Stimulated activated CD4-positive, alpha-beta T cell treated with anti-CD3 and anti-CD28 coated beads, Interleukin-1b, Interleukin-23, amount 100 ng/mL, for 48 hours (primary cell): ENCODE measurements at regions not wholly inside any gene's neighbourhood (a gene's known extent, or its start where the extent isn't known, plus 50 kb on each side); places are given as distances from the start of the nearest gene placed in this dataset.
"Not testable (repeated sequence)": the region's sequence is repeated elsewhere in the genome, so short reads cannot be mapped to it uniquely, and the experiment has no call there.

Experiments
- DNase-seq: peaks from one replicate; pipeline ENCODE4 v3.0.0-alpha.2; 2020

- DNase-seq, result no peak
Measured at GRCh38 chr5:168126606-168127005, 164.8 kb upstream of the WWC1 start.

GRCh38 chr5:168128111-168128510, 163.3 kb upstream of the WWC1 start:
- DNase-seq, result no peak

DNA sequence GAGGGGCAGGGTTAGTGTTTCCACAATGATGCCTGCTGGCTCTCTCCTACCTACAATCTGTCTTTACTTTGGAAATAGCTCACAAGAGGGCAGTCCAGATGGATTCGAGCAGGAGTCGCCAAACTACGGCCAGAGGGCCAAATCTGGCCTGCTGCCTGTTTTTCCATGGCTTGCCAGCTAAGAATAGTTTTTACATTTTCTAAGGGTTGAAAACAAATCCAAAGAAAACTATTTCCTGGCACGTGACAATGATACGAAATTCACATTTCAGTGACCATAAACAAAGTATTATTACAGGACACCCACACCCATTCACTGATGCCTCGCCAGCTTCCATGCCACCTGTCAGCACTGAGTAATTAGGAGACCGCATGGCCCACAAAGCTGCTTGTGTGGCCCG, 162.9 kb upstream of the WWC1 start:
- DNase-seq, result no peak

DNA sequence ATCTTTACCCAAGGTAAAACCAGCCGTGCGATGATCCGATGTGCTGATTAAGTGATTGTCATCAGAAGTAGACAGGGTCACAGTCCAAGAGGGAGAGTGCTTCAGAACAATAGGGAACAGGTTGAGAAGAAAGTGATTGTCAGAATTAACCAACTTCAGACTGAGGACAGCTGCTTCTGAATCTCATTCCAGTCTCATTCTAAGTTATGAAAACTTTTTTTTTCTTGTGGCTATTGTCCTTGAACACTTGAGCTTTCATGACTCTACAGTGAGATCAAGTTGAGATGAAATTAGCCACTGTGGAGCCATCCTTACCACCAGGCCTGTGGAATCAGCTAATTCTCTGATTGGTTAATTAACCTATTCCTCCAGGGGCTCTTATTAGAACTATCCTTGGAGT, 159.9 kb upstream of the WWC1 start:
- DNase-seq, result no peak

GRCh38 chr5:168132241-168132641, 159.2 kb upstream of the WWC1 start:
- DNase-seq, result no peak

DNA sequence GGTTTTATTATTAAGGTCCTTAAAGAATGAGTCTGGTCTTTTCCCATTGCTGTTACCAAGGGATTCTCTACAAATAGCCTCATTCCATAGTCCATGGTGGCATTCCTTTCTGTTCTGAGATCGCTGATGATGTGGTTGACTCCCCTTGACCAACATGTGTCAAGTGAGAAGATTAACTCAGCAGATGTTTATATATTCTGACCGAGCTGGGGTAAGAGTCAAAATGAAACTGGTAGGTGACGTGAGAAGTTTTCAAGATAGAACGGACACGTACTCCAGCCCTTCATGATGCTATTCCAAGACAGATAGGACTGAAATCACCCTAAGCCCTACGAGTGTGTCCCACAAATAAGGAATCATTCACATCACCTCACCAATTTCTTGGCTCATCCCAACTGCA, 155.5 kb upstream of the WWC1 start:
- DNase-seq, result no peak

DNA sequence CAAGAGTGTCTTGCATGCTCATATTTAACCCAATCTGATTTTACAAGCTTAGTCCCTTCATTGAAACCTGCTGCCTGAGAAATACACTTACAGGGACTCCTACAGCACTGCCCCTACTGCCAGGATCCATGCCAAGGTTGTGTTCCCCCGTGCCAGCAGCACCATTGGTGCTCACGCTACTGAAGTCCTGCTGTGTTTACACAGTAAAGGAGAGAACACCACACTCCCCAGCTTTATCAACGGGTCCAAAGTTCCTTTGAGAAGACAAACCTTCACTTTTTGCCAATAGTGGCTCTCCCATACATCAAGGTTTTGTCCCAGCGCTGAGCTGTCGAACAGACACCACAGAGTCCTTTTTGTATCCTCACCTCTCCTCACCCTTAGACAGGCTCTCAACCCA, 155.1 kb upstream of the WWC1 start:
- DNase-seq, result no peak

DNA sequence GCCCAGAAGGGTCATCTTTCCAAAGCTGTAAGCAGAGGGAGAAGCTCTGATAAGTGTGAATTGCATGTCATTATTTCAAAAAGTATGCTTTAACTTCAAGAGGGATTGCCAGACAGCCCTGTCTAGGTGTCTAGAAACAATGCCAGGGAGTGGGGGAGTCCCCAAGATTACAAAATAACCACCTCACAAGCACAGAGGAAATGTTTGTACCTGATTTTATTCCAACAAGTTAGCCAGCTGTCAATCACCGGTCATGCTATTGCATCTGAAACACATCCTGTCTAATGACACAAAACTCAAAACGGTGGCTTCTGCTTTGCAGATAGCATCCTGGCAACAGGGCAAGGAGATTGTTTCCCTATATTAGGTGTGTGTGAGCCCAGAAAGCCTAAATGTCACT, 154.2 kb upstream of the WWC1 start:
- DNase-seq, result no peak

DNA sequence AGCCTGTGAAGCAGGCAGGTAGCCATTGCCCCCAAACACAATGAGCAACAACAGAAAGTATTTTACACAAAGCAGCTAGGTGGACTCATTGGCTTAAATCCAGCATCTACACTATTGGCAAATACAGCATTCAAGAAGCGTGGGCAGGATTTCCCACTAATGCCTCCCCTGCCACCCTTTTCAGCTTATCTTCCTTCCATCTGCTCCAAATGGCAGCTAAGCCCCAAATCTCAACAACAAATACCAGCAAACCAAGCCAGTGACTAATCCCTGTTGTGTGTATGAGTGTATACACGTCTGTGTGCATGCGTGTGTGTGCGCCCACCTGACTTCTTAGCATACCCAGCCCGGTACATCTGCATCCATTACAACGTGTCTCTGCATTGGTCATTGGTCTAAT, 151.2 kb upstream of the WWC1 start:
- DNase-seq, result no peak

GRCh38 chr5:168142402-168142801, 149.0 kb upstream of the WWC1 start:
- no peak for DNase-seq

GRCh38 chr5:168143521-168143920, 147.9 kb upstream of the WWC1 start:
- DNase-seq, result not testable (repeated sequence)

GRCh38 chr5:168147106-168147505, 144.3 kb upstream of the WWC1 start:
- no peak for DNase-seq

GRCh38 chr5:168147568-168148360, 143.7 kb upstream of the WWC1 start:
- DNase-seq, result no peak

DNA sequence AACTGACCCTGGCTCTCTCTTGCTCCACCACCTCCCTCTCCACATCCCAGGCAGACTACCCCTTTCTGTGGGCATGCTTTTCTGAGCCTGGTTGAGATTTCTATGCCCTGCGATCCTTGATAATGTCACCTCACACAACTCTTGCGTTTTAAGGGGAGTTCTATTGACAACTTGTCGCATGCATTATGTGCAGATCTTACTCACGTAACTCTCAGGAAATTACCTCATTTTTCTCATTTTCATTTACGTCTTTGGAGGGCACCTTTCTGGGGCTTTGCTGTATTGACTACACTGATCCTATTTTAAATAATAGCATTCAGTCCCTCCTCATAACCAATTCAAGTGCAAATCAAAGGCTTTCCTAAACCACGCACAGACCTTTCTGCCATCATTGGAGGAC, 140.4 kb upstream of the WWC1 start:
- DNase-seq, result no peak

GRCh38 chr5:168152660-168153059, 138.8 kb upstream of the WWC1 start:
- no peak for DNase-seq

GRCh38 chr5:168153263-168153875, 138.1 kb upstream of the WWC1 start:
- DNase-seq, result no peak

DNA sequence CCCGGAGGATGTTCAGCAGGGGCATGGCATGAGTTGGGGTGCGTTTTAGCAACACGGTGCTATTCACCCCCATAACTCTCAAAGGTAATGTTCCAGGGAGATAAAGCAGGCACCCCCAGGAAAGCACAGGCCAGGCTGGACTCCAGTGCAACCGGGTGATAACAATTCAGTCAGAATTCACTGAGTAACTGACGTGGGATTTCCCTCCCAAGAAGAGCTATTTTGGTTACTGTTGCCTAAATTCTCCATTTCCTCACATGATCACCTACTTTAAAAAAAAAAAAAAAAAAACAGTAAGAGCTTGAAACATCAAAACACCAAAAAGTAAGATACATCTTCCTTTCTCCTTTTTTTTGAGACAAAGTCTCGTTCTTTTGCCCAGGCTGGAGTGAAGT, 137.6 kb upstream of the WWC1 start:
- no peak for DNase-seq

- no peak for DNase-seq
Measured at GRCh38 chr5:168155585-168155984, 135.9 kb upstream of the WWC1 start.

- no peak for DNase-seq
Measured at GRCh38 chr5:168156170-168156569, 135.3 kb upstream of the WWC1 start.

GRCh38 chr5:168157141-168157540, 134.3 kb upstream of the WWC1 start:
- DNase-seq, result no peak

GRCh38 chr5:168159425-168159824, 132.0 kb upstream of the WWC1 start:
- DNase-seq, result no peak

GRCh38 chr5:168162464-168162863, 129.0 kb upstream of the WWC1 start:
- DNase-seq, result no peak

GRCh38 chr5:168163966-168164365, 127.5 kb upstream of the WWC1 start:
- DNase-seq, result no peak

DNA sequence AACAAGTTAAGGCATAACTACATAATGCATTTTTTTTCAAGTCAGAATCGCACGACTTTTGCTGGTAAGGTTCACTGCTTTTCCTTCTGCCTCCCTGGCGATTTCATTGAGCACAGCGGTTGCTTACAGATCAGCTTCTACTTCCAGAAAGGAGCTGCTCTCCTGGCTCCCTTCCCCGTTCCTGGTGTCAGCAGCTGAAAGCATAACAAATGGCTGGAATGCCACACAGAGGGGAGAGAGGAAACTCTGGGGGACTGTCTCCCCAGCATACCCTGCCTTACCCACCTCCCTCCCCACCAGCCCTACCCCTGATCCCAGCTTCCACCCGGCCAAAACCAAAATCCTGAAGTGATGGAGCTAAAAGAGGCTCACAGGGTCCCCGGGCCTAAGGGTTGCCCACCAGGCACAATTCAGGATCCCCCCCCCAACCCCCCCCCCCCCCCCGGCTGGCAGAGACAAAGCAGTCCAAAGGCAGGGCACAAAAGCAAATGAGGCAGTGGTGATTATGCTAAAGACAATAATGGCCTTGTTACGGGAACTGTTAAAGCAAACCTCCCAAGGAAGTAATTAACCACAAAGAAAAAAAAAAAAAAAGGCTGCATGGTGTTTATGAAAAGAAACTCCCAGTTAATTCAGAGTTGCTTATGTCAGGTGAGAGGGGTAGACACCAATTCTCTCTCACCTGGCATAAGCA, 126.1 kb upstream of the WWC1 start:
- no peak for DNase-seq
